ENCODE measurements at regions not wholly inside any gene's neighbourhood (a gene's known extent, or its start where the extent isn't known, plus 50 kb on each side); places are given as distances from the start of the nearest gene placed in this dataset.

GRCh38 chr4:188197566-188197965 is 58.3 kb downstream of the TRIML1 start:
- Histone ChIP-seq H3K27ac (ENCODE audit: extremely low read depth, low read depth, low read length) (no peak overlapping the region), H3K9me3 (ENCODE audit: control insufficient read depth, insufficient read depth, low read depth, low read length) (no peaks in the 10 kb centered on the region), H3K4me3 (ENCODE audit: low read depth, low read length) (no peak overlapping the region), H3K36me3 (ENCODE audit: control insufficient read depth in 2 of 2, insufficient read depth in 1 of 2, low read length in 2 of 2) (no peaks in the 10 kb centered on the region), H3K4me1 (ENCODE audit: control insufficient read depth, insufficient read depth, low read length) (peaks cover 5% of the 10 kb centered on the region)
- TF ChIP-seq ZNF274 (IDR thresholded peaks at IDR 0.05; ENCODE audit: low read length) (no peak), ZNF274 (tag by site-specific recombination; IDR thresholded peaks at IDR 0.05; ENCODE audit: borderline replicate concordance) (no peak), GFI1B (tag by site-specific recombination; IDR thresholded peaks at IDR 0.05) (no peak)
- ChIA-PET CTCF (no interaction called here), POLR2A (no interaction called here)

GRCh38 chr4:188198982-188199792 is 59.9 kb downstream of the TRIML1 start:
- TF ChIP-seq ZNF274 (IDR thresholded peaks at IDR 0.05; ENCODE audit: low read length): no peak
- no peak for TF ChIP-seq ZNF274 (tag by site-specific recombination; IDR thresholded peaks at IDR 0.05; ENCODE audit: borderline replicate concordance)
- peak; percentile 20; the same call in 1 of the 2 replicates for TF ChIP-seq ZFHX2 (tag by site-specific recombination; conservative IDR thresholded peaks at IDR 0.05)
- TF ChIP-seq EGR2 (tag by site-specific recombination; IDR thresholded peaks at IDR 0.05; ENCODE audit: low read depth): 0 out of 2 replicates have a peak, but pooled peaks have one; percentile 35
- H3K36me3 ChIP-seq (ENCODE audit: control insufficient read depth in 2 of 2, insufficient read depth in 1 of 2, low read length in 2 of 2): no peaks in the 10 kb centered on the region
- no peak overlapping the region for H3K4me3 ChIP-seq (ENCODE audit: low read depth, low read length)
- ChIA-PET POLR2A (no interaction called here), CTCF (interaction anchor here (0.5 kb wide), 1 partner anchor 42 kb away, joined by 3 read pairs; no protein-coding TSS in a partner anchor)
- H3K9me3 ChIP-seq (ENCODE audit: control insufficient read depth, insufficient read depth, low read depth, low read length): no peaks in the 10 kb centered on the region
- H3K4me1 ChIP-seq (ENCODE audit: control insufficient read depth, insufficient read depth, low read length): peaks cover 5% of the 10 kb centered on the region
- no peak overlapping the region for H3K27ac ChIP-seq (ENCODE audit: extremely low read depth, low read depth, low read length)

DNA sequence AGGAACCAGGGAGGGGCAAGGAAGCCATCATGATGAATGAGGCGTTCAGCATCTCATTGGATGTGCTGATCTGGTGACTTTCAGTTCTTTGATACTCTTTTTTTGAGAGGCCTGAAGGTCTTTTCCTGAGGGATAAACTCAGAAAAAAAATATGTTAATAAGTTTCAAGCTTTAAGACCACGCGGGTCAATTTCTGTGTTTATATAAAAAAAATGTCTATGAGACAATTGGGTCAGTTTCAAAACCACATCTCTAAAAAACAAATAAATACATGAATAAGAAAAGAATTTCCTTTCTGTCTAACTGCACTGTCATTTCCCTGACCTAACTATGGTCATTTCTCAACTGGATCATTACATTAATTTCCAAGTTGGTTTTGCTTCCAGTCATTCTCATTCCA is 62.6 kb downstream of the TRIML1 start:
- TF ChIP-seq ZNF76 (tag by site-specific recombination; IDR thresholded peaks at IDR 0.05; ENCODE audit: borderline replicate concordance, low read depth): no peak
- TF ChIP-seq ZNF184 (tag by site-specific recombination; IDR thresholded peaks at IDR 0.05): no peak
- TF ChIP-seq WT1 (tag by site-specific recombination; IDR thresholded peaks at IDR 0.05): no peak
- TF ChIP-seq ZNF558 (tag by site-specific recombination; IDR thresholded peaks at IDR 0.05): no peak
- TF ChIP-seq ZNF670 (tag by site-specific recombination; IDR thresholded peaks at IDR 0.05; ENCODE audit: low read depth): no peak
- TF ChIP-seq ZNF112 (tag by site-specific recombination; IDR thresholded peaks at IDR 0.05): no peak
- no peak for TF ChIP-seq ZNF560 (tag by site-specific recombination; IDR thresholded peaks at IDR 0.05; ENCODE audit: borderline replicate concordance)
- no peak for TF ChIP-seq BCL11A (tag by site-specific recombination; IDR thresholded peaks at IDR 0.05; ENCODE audit: low read depth)
- no peak for TF ChIP-seq ZBTB21 (tag by site-specific recombination; IDR thresholded peaks at IDR 0.05)
- no peak for TF ChIP-seq ZNF645 (tag by site-specific recombination; IDR thresholded peaks at IDR 0.05)
- no peak for TF ChIP-seq ZNF623 (tag by site-specific recombination; IDR thresholded peaks at IDR 0.05)
- no peak for TF ChIP-seq MEIS1 (CRISPR knock-in tag; IDR thresholded peaks at IDR 0.05; ENCODE audit: borderline replicate concordance)
- TF ChIP-seq ZNF404 (tag by site-specific recombination; IDR thresholded peaks at IDR 0.05): no peak
- no peak for TF ChIP-seq GFI1B (tag by site-specific recombination; IDR thresholded peaks at IDR 0.05)
- ChIA-PET CTCF (no interaction called here), POLR2A (no interaction called here)
- Histone ChIP-seq H3K4me3 (ENCODE audit: low read depth, low read length) (no peak overlapping the region), H3K9me3 (ENCODE audit: control insufficient read depth, insufficient read depth, low read depth, low read length) (no peaks in the 10 kb centered on the region), H3K36me3 (ENCODE audit: control insufficient read depth in 2 of 2, insufficient read depth in 1 of 2, low read length in 2 of 2) (no peaks in the 10 kb centered on the region), H3K4me1 (ENCODE audit: control insufficient read depth, insufficient read depth, low read length) (no peaks in the 10 kb centered on the region), H3K27ac (ENCODE audit: extremely low read depth, low read depth, low read length) (no peak overlapping the region)

- H3K9me3 ChIP-seq (ENCODE audit: control insufficient read depth, insufficient read depth, low read depth, low read length): no peaks in the 10 kb centered on the region
- POLR2A ChIA-PET: no interaction called here
- CTCF ChIA-PET: no interaction called here
- no peak overlapping the region for H3K27ac ChIP-seq (ENCODE audit: extremely low read depth, low read depth, low read length)
- H3K4me3 ChIP-seq (ENCODE audit: low read depth, low read length): no peak overlapping the region
- no peaks in the 10 kb centered on the region for H3K4me1 ChIP-seq (ENCODE audit: control insufficient read depth, insufficient read depth, low read length)
- H3K36me3 ChIP-seq (ENCODE audit: control insufficient read depth in 2 of 2, insufficient read depth in 1 of 2, low read length in 2 of 2): no peaks in the 10 kb centered on the region
- TF ChIP-seq AEBP2 (tag by site-specific recombination; IDR thresholded peaks at IDR 0.05; ENCODE audit: borderline replicate concordance): no peak
- TF ChIP-seq ZFHX2 (tag by site-specific recombination; conservative IDR thresholded peaks at IDR 0.05): 0 out of 2 replicates have a peak, but pooled peaks have one; percentile 9
- TF ChIP-seq ZNF629 (tag by site-specific recombination; IDR thresholded peaks at IDR 0.05): no peak
- no peak for TF ChIP-seq ZNF555 (tag by site-specific recombination; conservative IDR thresholded peaks at IDR 0.05)
- TF ChIP-seq, protein P1, sequence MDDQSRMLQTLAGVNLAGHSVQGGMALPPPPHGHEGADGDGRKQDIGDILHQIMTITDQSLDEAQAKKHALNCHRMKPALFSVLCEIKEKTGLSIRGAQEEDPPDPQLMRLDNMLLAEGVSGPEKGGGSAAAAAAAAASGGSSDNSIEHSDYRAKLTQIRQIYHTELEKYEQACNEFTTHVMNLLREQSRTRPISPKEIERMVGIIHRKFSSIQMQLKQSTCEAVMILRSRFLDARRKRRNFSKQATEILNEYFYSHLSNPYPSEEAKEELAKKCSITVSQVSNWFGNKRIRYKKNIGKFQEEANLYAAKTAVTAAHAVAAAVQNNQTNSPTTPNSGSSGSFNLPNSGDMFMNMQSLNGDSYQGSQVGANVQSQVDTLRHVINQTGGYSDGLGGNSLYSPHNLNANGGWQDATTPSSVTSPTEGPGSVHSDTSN (CRISPR knock-in tag; IDR thresholded peaks at IDR 0.05): no peak
- TF ChIP-seq ZNF529 (tag by site-specific recombination; IDR thresholded peaks at IDR 0.05; ENCODE audit: insufficient replicate concordance): no peak
Observed at GRCh38 chr4:188206783-188207182, 67.5 kb downstream of the TRIML1 start.
